ENCODE measurements at regions not wholly inside any gene's neighbourhood (a gene's known extent, or its start where the extent isn't known, plus 50 kb on each side); places are given as distances from the start of the nearest gene placed in this dataset.

DNA sequence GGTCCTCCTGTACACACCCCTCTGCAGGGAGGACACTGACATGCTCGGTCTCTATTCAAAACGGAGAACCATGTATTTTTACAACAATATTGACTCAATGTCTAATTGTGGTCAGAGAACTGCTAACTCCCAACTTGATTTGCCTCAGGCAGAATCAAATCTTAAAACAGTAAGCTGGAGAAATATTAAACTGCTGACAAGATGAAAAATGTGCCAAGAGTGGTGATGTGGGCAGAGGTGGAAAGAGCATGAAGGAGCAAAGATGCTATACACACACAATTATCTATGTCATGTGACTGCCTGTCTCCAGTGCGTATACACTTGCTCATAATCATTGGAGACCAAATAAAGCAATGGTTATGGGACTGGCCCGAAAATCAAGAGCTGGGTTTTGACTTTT, 556.1 kb upstream of the ZNF608 start:
- no peak for DNase-seq (ENCODE audit: low read depth, low spot score)
- Histone ChIP-seq H3K4me1 (ENCODE audit: control insufficient read depth, insufficient read depth, low read length) (peaks cover 9% of the 10 kb centered on the region), H3K27ac (ENCODE audit: low read length) (peak overlapping the region; percentile 13; the same call in 1 of the 2 replicates), H3K9me3 (ENCODE audit: control insufficient read depth, insufficient read depth, low read depth, low read length) (peaks cover 2% of the 10 kb centered on the region; the same call in 1 of the 2 replicates), H3K27me3 (ENCODE audit: control insufficient read depth, insufficient read depth, low read length) (no peaks in the 10 kb centered on the region), H3K36me3 (ENCODE audit: control insufficient read depth, insufficient read depth, low read length) (no peaks in the 10 kb centered on the region), H3K4me3 (ENCODE audit: low read depth in 2 of 2, low read length in 2 of 2) (no peak overlapping the region)
- intact Hi-C loops (cut with micrococcal nuclease; ENCODE audit: unreplicated experiment) (no loop called here), in situ Hi-C loops (cut with HindIII; ENCODE audit: low pct_unique_long_range_greater_than_20kb, low sequenced_read_pairs) (no loop called here)
- ChIA-PET POLR2A (no interaction called here), CTCF (no interaction called here)
- BruUV-seq (replicated peaks): no TSS peak
- no peak for ATAC-seq
- TF ChIP-seq SIN3A (IDR thresholded peaks at IDR 0.05; ENCODE audit: borderline replicate concordance, insufficient read depth, low read depth, low read length) (no peak), POLR2AphosphoS5 (IDR thresholded peaks at IDR 0.05; ENCODE audit: low read depth, low read length) (no peak), TCF7L2 (IDR thresholded peaks at IDR 0.05; ENCODE audit: low read depth, low read length) (no peak)
- TF ChIP-seq, protein P1, sequence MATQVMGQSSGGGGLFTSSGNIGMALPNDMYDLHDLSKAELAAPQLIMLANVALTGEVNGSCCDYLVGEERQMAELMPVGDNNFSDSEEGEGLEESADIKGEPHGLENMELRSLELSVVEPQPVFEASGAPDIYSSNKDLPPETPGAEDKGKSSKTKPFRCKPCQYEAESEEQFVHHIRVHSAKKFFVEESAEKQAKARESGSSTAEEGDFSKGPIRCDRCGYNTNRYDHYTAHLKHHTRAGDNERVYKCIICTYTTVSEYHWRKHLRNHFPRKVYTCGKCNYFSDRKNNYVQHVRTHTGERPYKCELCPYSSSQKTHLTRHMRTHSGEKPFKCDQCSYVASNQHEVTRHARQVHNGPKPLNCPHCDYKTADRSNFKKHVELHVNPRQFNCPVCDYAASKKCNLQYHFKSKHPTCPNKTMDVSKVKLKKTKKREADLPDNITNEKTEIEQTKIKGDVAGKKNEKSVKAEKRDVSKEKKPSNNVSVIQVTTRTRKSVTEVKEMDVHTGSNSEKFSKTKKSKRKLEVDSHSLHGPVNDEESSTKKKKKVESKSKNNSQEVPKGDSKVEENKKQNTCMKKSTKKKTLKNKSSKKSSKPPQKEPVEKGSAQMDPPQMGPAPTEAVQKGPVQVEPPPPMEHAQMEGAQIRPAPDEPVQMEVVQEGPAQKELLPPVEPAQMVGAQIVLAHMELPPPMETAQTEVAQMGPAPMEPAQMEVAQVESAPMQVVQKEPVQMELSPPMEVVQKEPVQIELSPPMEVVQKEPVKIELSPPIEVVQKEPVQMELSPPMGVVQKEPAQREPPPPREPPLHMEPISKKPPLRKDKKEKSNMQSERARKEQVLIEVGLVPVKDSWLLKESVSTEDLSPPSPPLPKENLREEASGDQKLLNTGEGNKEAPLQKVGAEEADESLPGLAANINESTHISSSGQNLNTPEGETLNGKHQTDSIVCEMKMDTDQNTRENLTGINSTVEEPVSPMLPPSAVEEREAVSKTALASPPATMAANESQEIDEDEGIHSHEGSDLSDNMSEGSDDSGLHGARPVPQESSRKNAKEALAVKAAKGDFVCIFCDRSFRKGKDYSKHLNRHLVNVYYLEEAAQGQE (IDR thresholded peaks at IDR 0.05; ENCODE audit: insufficient read depth in 1 of 2, low read depth in 2 of 2, low read length in 1 of 2): no peak
- TF ChIP-seq, protein P2, sequence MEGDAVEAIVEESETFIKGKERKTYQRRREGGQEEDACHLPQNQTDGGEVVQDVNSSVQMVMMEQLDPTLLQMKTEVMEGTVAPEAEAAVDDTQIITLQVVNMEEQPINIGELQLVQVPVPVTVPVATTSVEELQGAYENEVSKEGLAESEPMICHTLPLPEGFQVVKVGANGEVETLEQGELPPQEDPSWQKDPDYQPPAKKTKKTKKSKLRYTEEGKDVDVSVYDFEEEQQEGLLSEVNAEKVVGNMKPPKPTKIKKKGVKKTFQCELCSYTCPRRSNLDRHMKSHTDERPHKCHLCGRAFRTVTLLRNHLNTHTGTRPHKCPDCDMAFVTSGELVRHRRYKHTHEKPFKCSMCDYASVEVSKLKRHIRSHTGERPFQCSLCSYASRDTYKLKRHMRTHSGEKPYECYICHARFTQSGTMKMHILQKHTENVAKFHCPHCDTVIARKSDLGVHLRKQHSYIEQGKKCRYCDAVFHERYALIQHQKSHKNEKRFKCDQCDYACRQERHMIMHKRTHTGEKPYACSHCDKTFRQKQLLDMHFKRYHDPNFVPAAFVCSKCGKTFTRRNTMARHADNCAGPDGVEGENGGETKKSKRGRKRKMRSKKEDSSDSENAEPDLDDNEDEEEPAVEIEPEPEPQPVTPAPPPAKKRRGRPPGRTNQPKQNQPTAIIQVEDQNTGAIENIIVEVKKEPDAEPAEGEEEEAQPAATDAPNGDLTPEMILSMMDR (IDR thresholded peaks at IDR 0.05): no peak

GRCh38 chr5:125306741-125307140, 560.3 kb upstream of the ZNF608 start:
- Histone ChIP-seq H3K27ac (ENCODE audit: low read length) (no peak overlapping the region), H3K9me3 (ENCODE audit: control insufficient read depth, insufficient read depth, low read depth, low read length) (peaks cover 5% of the 10 kb centered on the region; the same call in 1 of the 2 replicates), H3K4me1 (ENCODE audit: control insufficient read depth, insufficient read depth, low read length) (no peaks in the 10 kb centered on the region; the same call in 1 of the 2 replicates), H3K36me3 (ENCODE audit: control insufficient read depth, insufficient read depth, low read length) (no peaks in the 10 kb centered on the region), H3K4me3 (ENCODE audit: low read depth in 2 of 2, low read length in 2 of 2) (no peak overlapping the region), H3K27me3 (ENCODE audit: control insufficient read depth, insufficient read depth, low read length) (no peaks in the 10 kb centered on the region)
- no peak for DNase-seq (ENCODE audit: low read depth, low spot score)
- intact Hi-C loops (cut with micrococcal nuclease; ENCODE audit: unreplicated experiment) (no loop called here), in situ Hi-C loops (cut with HindIII; ENCODE audit: low pct_unique_long_range_greater_than_20kb, low sequenced_read_pairs) (no loop called here)
- ChIA-PET POLR2A (no interaction called here), CTCF (no interaction called here)
- TF ChIP-seq SIN3A (IDR thresholded peaks at IDR 0.05; ENCODE audit: borderline replicate concordance, insufficient read depth, low read depth, low read length): no peak
- TF ChIP-seq, protein P1 (IDR thresholded peaks at IDR 0.05; ENCODE audit: insufficient read depth in 1 of 2, low read depth in 2 of 2, low read length in 1 of 2): no peak
- TF ChIP-seq TCF7L2 (IDR thresholded peaks at IDR 0.05; ENCODE audit: low read depth, low read length): no peak
- TF ChIP-seq, protein P2 (IDR thresholded peaks at IDR 0.05): no peak
- TF ChIP-seq POLR2AphosphoS5 (IDR thresholded peaks at IDR 0.05; ENCODE audit: low read depth, low read length): no peak
- ATAC-seq: no peak
- BruUV-seq (replicated peaks): no TSS peak
